ENCODE measurements at regions not wholly inside any gene's neighbourhood (a gene's known extent, or its start where the extent isn't known, plus 50 kb on each side); places are given as distances from the start of the nearest gene placed in this dataset.
"Not testable (repeated sequence)": the region's sequence is repeated elsewhere in the genome, so short reads cannot be mapped to it uniquely, and the experiment has no call there.

DNA sequence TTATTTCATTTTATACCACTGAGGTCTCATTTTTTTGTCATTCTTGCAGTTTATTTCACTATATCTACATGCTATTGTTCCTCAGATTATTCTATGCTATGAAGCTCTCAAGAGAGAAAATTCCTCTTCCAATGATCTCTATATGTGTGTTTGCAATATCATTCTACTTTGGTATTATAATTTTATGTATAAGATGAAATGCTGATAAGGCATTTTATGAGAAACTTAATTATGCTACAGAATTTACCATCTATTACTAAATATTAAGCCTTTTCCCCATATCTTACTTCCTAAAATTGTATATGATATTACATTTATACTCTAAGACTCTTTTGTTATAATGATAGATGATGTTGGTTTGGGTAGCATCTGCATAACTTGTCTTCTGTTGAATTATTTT is 765.5 kb downstream of the KCNJ2 start:
- no peak for DNase-seq (ENCODE audit: low spot score)

DNA sequence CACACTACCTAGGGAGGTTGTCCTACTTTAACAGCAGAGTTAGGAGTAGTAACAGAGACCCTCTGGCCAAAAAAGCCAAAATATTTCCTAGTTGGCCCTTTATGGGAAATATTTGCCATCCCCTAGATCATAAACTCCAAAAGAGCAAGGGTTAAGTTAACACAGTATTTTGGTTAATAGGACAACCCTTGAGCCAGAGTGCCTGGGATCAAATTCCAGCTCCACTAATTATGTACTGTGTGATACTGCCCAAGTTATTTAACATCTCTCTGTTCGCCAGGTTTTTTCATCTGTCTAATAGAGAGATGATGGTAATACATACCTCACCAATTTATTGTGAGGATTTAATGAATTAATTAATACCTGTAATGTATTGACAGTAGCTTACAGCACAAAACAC is 767.4 kb downstream of the KCNJ2 start:
- no peak for DNase-seq (ENCODE audit: low spot score)

GRCh38 chr17:70938336-70938735 is 769.0 kb downstream of the KCNJ2 start:
- DNase-seq (ENCODE audit: low spot score), result no peak

DNA sequence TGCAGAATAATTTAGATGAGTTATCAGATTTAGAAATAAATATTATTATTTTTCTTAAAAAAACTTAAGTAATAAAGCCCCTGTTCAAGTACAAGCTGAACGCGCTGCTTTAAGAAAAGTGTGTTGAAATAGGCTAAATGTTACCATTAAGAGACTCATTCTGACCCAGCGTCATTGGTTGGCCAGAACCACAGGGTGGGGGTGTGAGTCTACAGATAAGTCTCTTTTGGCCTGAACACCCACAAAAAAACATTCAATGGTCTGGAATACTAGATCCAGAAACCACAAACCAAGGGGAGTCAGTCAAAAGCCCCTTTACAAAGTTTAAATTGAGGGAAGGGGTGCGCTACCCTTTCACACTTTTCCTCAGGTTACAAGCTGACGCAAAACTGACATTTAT is 776.1 kb downstream of the KCNJ2 start:
- DNase-seq (ENCODE audit: low spot score), result no peak

DNA sequence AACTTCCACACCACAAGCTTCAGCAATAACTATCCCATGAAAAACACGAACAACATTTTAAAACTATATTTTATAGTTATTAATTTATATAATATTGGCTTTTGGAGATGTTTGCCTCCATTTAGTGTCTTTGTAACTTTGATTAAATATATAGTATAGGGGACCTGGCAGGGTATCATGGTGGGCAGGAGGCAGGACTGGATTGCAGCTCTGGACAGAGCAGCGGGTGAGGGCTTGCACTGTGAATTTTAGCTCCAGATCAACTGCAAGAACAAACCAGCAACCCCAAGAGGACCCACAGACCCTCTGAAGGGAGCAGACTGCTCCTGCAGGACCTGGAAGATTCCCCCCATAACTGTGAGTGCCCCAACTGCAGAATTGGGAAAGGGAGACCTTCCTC is 777.9 kb downstream of the KCNJ2 start:
- no peak for DNase-seq (ENCODE audit: low spot score)

- DNase-seq (ENCODE audit: low spot score), result no peak
Measured at GRCh38 chr17:70947636-70948565, 778.6 kb downstream of the KCNJ2 start.

DNA sequence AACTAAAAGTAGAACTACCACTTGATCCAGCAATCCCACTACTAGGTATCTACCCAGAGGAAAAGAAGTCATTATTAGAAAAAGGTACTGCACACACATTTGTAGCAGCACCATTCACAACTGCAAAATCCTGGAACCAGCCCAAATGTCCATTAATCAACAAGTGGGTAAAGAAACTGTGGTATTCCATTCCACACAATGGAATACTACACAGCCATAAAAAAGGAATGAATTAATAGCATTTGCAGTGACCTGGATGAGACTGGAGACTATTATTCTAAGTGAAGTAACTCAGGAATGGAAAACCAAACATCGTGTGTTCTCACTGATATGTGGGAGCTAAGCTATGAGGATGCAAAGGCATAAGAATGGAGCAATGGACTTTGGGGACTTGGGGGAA is 783.8 kb downstream of the KCNJ2 start:
- not testable (repeated sequence) for DNase-seq (ENCODE audit: low spot score)

DNA sequence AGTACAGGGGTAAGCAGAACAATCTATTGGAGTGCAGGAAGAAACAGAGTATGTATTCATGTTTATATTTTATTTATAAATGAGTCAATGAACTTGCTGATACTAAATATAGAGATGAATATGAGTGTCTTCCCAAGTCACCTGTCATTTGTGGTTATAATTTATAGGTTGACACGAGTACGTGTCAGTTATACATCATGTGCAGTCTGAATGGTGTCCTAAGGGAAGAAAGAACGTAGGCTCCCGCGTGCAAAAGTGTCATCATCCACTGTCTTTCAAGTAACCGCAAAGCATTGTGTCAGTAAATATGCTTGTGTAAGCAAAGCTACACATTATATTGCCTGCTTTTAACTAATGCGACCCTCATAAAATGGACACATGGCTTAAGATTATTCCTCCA is 786.1 kb downstream of the KCNJ2 start:
- no peak for DNase-seq (ENCODE audit: low spot score)

GRCh38 chr17:70956726-70957125 is 787.4 kb downstream of the KCNJ2 start:
- no peak for DNase-seq (ENCODE audit: low spot score)

DNA sequence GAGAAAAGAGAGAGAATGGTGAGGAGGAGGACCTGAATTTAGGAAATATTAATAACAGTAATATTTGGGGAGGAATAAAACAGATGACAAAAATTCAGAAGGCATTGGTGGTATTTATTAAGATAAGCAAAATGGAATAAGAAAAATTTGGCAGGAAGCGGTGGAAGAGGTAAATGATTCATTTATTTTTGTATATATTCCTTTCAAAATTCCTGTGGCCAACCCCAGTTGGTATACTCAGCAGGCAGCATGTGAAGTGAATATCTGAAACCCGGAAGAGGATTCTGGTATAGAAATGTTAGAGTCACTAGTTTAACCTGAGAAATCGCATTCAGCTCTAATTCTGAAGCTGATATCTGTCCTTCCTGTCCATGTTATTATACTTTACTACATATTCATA is 792.0 kb downstream of the KCNJ2 start:
- no peak for DNase-seq (ENCODE audit: low spot score)

DNA sequence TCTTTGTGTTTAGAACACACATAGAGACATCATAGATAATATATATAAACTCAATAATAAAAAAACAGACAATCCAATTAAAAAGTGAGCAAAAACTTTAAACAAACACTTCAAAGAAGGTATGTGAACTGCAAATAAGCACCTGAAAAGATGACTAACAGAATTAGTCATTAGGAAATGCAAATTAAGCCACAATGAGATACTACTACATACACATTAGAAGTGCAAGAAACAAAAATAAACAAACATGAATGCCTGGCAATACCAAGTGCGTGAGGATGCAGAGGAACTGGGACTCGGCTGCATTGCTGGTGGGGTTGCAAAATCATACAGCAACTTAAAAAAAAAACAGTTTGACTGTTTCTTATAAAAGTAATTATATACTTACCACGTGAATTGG is 799.0 kb downstream of the KCNJ2 start:
- no peak for DNase-seq (ENCODE audit: low spot score)

DNA sequence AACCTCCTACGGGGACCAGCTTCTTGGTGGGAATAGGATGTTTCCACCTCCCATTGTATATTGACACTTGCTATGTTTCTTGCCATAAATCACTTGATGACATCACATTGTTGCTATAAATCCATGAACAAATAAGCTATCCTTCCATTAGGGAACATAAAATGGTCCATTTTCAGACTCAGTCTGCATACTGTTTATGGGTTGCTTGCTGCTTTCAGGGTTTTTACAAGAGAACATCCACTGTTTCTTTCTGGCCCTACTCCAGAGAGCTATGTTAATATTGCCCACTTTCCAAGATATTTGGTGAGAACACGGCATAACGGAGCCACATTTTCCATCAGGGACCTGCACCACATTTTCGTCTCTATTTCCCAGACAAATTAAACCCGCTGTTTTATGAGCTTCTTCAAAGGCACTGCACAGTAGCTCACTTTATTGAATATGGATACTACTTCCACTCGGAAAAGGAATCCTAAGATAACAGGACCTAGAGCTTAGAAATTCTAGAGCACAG is 800.2 kb downstream of the KCNJ2 start:
- DNase-seq (ENCODE audit: low spot score), result no peak

DNA sequence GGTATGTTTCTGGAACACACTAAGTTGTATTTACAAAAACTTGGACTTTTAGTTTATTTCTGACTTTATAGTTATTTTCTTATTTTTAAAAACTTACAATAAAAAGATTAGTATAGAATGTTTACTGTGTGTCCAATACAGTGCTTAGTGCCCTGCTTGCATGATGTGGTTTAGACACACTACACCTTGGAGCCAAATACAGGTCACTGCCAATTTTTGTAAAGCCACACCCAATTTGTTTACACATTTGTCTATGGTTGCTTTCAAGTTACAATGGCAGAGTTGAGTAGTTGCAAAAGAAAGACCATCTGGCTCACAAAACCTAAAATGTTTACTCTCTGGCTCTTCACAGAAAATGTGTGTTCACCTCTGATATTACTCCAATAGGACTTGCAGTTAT is 807.1 kb downstream of the KCNJ2 start:
- DNase-seq (ENCODE audit: low spot score), result no peak

- DNase-seq (ENCODE audit: low spot score), result no peak
Measured at GRCh38 chr17:70984873-70985272, 815.5 kb downstream of the KCNJ2 start.

- no peak for DNase-seq (ENCODE audit: low spot score)
Measured at GRCh38 chr17:70987867-70988340, 818.6 kb downstream of the KCNJ2 start.

GRCh38 chr17:70988622-70989021 is 819.3 kb downstream of the KCNJ2 start:
- no peak for DNase-seq (ENCODE audit: low spot score)

DNA sequence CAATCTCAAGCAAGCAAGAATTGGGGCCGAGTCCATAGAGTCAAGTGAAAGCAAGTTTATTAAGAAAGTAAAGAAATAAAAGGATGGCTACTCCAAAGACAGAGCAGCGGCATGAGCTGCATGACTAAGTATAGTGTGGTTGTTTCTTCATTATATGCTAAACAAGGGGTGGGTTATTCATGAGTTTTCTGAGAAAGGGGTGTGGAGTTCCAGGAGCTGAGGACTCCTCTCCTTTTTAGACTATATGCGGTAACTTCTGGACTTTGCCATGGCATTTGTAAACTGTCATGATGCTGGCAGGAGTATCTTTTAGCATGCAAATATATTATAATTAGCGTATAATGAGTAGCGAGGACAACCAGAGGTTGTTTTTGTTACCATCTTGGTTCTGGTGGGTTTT is 819.9 kb downstream of the KCNJ2 start:
- no peak for DNase-seq (ENCODE audit: low spot score)

DNA sequence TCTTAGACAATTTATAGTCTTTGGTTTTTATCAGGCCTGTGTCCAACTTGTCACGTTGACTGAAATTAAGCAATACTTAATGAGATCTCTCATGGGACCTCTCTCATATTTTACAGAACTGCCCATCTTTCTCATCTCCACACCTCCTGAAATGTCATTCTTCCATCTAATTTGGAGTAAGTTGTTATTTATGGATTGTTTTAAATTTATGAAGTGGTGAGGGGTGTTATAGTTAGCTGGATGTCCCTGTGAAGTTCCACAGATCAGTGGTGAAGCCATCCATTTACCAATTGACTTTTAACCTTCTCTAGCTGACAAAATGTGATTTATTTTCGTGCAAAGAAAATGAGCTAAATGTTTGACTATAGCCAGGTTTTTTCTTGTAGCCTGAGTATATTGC is 824.9 kb downstream of the KCNJ2 start:
- DNase-seq (ENCODE audit: low spot score), result no peak

DNA sequence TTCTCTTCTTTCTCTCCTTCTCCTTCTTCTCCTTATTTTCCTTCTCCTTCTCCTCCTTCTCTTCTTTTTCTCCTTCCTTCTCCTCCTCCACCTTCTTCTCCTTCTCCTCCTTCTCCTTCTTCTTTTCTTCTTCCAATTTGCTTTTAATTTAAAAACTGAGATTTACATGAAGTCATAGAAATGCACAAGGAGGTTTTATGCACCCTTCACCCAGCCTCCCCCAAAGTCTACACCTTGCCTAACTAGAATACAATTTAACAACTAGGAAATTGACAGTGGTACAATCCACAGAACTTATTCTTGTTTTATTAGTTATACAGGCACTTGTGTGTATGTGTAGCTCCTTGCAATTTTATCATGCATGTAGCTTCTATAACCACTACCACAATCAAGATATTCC is 826.7 kb downstream of the KCNJ2 start:
- DNase-seq (ENCODE audit: low spot score), result no peak

DNA sequence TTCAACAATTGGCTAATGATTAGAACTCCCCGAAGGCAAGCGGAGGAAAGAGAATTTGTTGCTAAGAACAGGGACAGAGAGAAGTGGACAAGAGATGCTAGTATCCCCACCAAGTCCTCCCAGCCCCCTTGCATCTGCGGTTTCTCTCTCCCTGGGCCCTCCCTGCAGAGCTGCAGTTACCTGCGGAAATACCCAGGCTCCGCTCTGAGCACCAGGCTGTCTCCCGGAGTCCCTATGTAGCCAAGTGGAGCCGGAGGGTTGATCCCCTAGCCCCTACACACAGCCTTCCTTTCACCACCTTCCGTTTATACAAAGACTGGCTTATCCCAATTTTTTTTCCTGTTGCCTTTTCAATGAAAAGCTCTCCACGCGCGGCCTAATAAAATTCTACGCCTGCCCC is 834.4 kb downstream of the KCNJ2 start:
- DNase-seq (ENCODE audit: low spot score), result no peak

DNA sequence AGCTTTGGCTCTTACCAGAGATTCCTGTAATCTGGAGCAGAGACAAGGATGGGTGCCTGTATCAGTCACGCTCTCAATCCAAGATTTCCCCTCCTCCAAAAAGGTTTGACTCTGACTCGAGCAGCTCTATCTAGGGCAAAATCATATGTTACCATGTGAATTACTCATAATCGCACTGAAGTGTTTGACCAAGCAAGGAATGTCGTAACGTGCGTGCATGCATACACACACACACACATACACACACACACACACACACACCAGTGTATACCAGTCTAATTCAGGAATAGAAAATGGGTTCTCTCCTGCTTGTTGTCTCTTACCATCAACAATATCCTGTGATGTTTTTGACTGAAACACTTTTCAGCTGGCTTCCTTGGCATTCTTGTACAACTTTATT is 835.1 kb downstream of the KCNJ2 start:
- DNase-seq (ENCODE audit: low spot score), result no peak

GRCh38 chr17:71011391-71011790 is 842.1 kb downstream of the KCNJ2 start:
- no peak for DNase-seq (ENCODE audit: low spot score)

- DNase-seq (ENCODE audit: low spot score), result no peak
Measured at GRCh38 chr17:71019699-71020098, 850.4 kb downstream of the KCNJ2 start.

GRCh38 chr17:71022758-71023157 is 853.4 kb downstream of the KCNJ2 start:
- no peak for DNase-seq (ENCODE audit: low spot score)
